MM.1S (cell line): ENCODE measurements at regions not wholly inside any gene's neighbourhood (a gene's known extent, or its start where the extent isn't known, plus 50 kb on each side); places are given as distances from the start of the nearest gene placed in this dataset.

Experiments used
- CTCF ChIP-seq: fragments of 300-600 bp; sonication (generic); IDR thresholded peaks from 2 replicates; pipeline ENCODE4 v1.5.1; 2016; ENCODE audit warnings: antibody characterized with exemption, low read length, mixed read lengths
- EZH2 ChIP-seq: fragments of 300-600 bp; sonication (generic); optimal IDR thresholded peaks from 2 replicates; pipeline ENCODE3; 2017; ENCODE audit warnings: low read depth, mild to moderate bottlenecking, antibody characterized with exemption, low read length, mixed read lengths
- EZH2phosphoT487 ChIP-seq: fragments of 300-600 bp; sonication (generic); IDR thresholded peaks from 2 replicates; pipeline ENCODE4 v1.6.1; 2018; ENCODE audit warnings: antibody characterized with exemption, low read length

- no peak for TF ChIP-seq CTCF
- no peak for TF ChIP-seq EZH2
- TF ChIP-seq EZH2phosphoT487: no peak
Measured at GRCh38 chr4:8759987-8760386, 111.7 kb downstream of the HMX1 start.
